ENCODE measurements at regions not wholly inside any gene's neighbourhood (a gene's known extent, or its start where the extent isn't known, plus 50 kb on each side); places are given as distances from the start of the nearest gene placed in this dataset.

DNA sequence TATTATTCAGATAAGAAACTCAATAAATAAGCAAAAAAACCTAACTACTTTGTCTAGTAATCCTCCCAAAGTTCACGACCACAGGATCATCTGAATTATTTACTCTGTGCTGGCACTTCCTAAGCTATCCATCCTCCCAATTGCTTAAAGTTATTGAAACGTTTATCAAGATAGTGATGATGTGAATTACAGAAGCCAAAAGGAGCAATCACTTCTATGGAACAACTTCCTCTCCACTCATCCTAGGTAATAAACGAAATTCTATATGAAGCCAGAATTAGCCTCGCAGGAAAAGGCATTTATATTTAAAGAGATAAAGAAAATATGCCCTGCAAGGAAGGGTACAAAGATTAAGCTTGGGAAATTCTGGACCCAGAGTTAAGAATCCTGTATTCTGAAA, 475.4 kb downstream of the NLGN4X start:
- Histone ChIP-seq H2AFZ (ENCODE audit: low read depth) (no peak overlapping the region), H3K4me1 (ENCODE audit: low read depth, poor library complexity, severe bottlenecking) (no peaks in the 10 kb centered on the region), H3K27me3 (ENCODE audit: insufficient read depth, low read depth) (no peaks in the 10 kb centered on the region), H3K4me2 (no peak overlapping the region), H4K20me1 (ENCODE audit: insufficient read depth) (no peaks in the 10 kb centered on the region), H3K9ac (no peak overlapping the region), H3K27ac (no peak overlapping the region), H3K79me2 (ENCODE audit: insufficient read depth, low read depth) (no peaks in the 10 kb centered on the region), H3K36me3 (ENCODE audit: insufficient read depth) (no peaks in the 10 kb centered on the region), H3K4me3 (IDR thresholded peaks at IDR 0.05; ENCODE audit: insufficient read depth, low read depth, low read length) (no peak overlapping the region)
- TF ChIP-seq, protein P1, sequence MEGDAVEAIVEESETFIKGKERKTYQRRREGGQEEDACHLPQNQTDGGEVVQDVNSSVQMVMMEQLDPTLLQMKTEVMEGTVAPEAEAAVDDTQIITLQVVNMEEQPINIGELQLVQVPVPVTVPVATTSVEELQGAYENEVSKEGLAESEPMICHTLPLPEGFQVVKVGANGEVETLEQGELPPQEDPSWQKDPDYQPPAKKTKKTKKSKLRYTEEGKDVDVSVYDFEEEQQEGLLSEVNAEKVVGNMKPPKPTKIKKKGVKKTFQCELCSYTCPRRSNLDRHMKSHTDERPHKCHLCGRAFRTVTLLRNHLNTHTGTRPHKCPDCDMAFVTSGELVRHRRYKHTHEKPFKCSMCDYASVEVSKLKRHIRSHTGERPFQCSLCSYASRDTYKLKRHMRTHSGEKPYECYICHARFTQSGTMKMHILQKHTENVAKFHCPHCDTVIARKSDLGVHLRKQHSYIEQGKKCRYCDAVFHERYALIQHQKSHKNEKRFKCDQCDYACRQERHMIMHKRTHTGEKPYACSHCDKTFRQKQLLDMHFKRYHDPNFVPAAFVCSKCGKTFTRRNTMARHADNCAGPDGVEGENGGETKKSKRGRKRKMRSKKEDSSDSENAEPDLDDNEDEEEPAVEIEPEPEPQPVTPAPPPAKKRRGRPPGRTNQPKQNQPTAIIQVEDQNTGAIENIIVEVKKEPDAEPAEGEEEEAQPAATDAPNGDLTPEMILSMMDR (conservative IDR thresholded peaks at IDR 0.05; ENCODE audit: low read depth, low read length) = no peak

DNA sequence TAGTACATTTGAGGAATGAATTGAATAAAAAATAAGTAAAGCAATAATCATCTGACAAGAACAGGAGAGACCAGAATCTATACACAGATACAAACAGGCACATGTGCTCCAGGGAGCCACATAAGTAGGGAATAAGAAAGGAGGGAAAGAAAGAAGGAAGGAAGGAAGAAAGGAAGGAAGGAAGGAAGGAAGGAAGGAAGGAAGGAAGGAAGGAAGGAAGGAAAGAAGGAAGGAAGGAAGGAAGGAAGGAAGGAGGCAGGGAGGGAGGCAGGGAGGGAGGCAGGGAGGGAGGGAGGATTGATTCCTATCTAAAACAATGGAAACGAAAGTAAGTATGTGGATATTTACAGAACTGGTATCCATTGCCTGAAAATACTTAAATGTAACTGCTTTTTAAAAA, 475.8 kb downstream of the NLGN4X start:
- H3K27ac ChIP-seq = no peak overlapping the region
- H3K4me3 ChIP-seq (IDR thresholded peaks at IDR 0.05; ENCODE audit: insufficient read depth, low read depth, low read length) = no peak overlapping the region
- H3K79me2 ChIP-seq (ENCODE audit: insufficient read depth, low read depth) = no peaks in the 10 kb centered on the region

DNA sequence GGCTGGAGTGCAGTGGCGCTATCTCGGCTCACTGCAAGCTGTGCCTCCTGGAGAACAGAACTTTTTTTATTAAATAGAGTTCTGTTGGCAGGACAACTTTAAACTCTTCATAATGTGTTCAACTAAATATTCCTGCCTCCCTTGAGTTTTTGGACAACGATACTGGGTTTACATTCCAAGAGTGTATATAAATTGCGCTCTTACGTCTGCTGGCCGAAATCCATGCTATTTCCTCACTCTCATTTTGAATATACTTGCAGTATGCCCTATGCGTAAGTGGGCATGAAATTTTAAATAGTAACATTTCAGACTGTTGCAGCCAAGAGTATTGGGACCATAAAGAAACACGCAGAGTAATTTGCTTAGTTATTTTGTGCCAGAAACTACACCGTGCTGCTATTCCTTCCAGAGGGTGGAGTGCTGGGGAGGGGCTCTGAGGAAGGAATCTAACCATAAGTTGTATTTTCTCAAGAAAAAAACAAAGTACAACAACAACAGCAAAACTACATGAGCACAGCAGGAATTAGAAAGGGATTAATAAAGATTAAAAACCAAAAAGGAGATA, 480.0 kb downstream of the NLGN4X start:
- no peaks in the 10 kb centered on the region for H3K79me2 ChIP-seq (ENCODE audit: insufficient read depth, low read depth)
- H3K9ac ChIP-seq = no peak overlapping the region
- no peak overlapping the region for H3K27ac ChIP-seq
- no peaks in the 10 kb centered on the region for H3K36me3 ChIP-seq (ENCODE audit: insufficient read depth)
- H4K20me1 ChIP-seq (ENCODE audit: insufficient read depth) = no peaks in the 10 kb centered on the region
- no peak overlapping the region for H3K4me3 ChIP-seq (IDR thresholded peaks at IDR 0.05; ENCODE audit: insufficient read depth, low read depth, low read length)
- no peak overlapping the region for H2AFZ ChIP-seq (ENCODE audit: low read depth)
- H3K27me3 ChIP-seq (ENCODE audit: insufficient read depth, low read depth) = no peaks in the 10 kb centered on the region
- H3K4me1 ChIP-seq (ENCODE audit: low read depth, poor library complexity, severe bottlenecking) = no peaks in the 10 kb centered on the region
- H3K4me2 ChIP-seq = no peak overlapping the region
- TF ChIP-seq, protein P1 (conservative IDR thresholded peaks at IDR 0.05; ENCODE audit: low read depth, low read length) = no peak

More for the DNA sequence above, 475.8 kb downstream of the NLGN4X start:
- H2AFZ ChIP-seq (ENCODE audit: low read depth) = no peak overlapping the region
- no peak overlapping the region for H3K4me2 ChIP-seq
- TF ChIP-seq, protein P1 (conservative IDR thresholded peaks at IDR 0.05; ENCODE audit: low read depth, low read length) = no peak
- no peak overlapping the region for H3K9ac ChIP-seq
- H3K27me3 ChIP-seq (ENCODE audit: insufficient read depth, low read depth) = no peaks in the 10 kb centered on the region
- no peaks in the 10 kb centered on the region for H4K20me1 ChIP-seq (ENCODE audit: insufficient read depth)
- H3K36me3 ChIP-seq (ENCODE audit: insufficient read depth) = no peaks in the 10 kb centered on the region
- H3K4me1 ChIP-seq (ENCODE audit: low read depth, poor library complexity, severe bottlenecking) = no peaks in the 10 kb centered on the region

DNA sequence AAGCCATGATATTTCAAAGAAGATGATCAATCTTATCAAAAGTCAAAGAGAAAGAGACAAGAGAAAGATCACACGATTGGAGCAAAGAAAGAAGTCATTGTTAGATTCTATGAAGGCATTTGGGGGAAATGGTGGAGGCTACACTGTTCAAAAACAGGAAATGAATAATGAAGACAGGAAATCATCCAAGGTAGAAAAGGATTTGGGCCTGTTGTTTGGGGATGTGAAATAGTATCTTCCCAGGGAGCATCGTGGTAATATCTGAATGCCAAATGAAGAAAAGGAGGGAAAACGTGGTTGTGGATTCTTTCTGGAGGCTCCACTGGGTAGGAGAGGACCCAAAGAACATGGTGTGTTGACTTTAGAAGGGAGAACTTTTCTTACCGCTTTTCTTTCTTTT, 482.4 kb downstream of the NLGN4X start:
- TF ChIP-seq, protein P1 (conservative IDR thresholded peaks at IDR 0.05; ENCODE audit: low read depth, low read length) = no peak
- H3K9ac ChIP-seq = no peak overlapping the region
- H3K79me2 ChIP-seq (ENCODE audit: insufficient read depth, low read depth) = no peaks in the 10 kb centered on the region
- H4K20me1 ChIP-seq (ENCODE audit: insufficient read depth) = no peaks in the 10 kb centered on the region
- H3K4me2 ChIP-seq = no peak overlapping the region
- no peak overlapping the region for H3K4me3 ChIP-seq (IDR thresholded peaks at IDR 0.05; ENCODE audit: insufficient read depth, low read depth, low read length)
- H2AFZ ChIP-seq (ENCODE audit: low read depth) = no peak overlapping the region
- no peaks in the 10 kb centered on the region for H3K27me3 ChIP-seq (ENCODE audit: insufficient read depth, low read depth)
- no peaks in the 10 kb centered on the region for H3K4me1 ChIP-seq (ENCODE audit: low read depth, poor library complexity, severe bottlenecking)
- H3K36me3 ChIP-seq (ENCODE audit: insufficient read depth) = no peaks in the 10 kb centered on the region
- H3K27ac ChIP-seq = no peak overlapping the region
